H9 (cell line): ENCODE measurements at regions not wholly inside any gene's neighbourhood (a gene's known extent, or its start where the extent isn't known, plus 50 kb on each side); places are given as distances from the start of the nearest gene placed in this dataset.

Experiments
- DNase-seq: peaks from one replicate; pipeline ENCODE4 v3.0.0-alpha.2; 2017
- H2AFZ ChIP-seq: one replicate; pipeline ENCODE4 v1.6.1; 2013; ENCODE audit warnings: mild to moderate bottlenecking, low read length, control low read depth, moderate library complexity
- H2AK5ac ChIP-seq: 2 replicates; pipeline ENCODE4 v1.6.1; 2013; ENCODE audit warnings: low read length, control low read depth, mixed read lengths; ENCODE audit not compliant: insufficient read length
- H2BK120ac ChIP-seq: one replicate; pipeline ENCODE4 v1.6.1; 2013; ENCODE audit warnings: low read depth, mild to moderate bottlenecking, low read length, control low read depth, inconsistent platforms; ENCODE audit not compliant: poor library complexity, severe bottlenecking
- H2BK12ac ChIP-seq: 2 replicates; pipeline ENCODE4 v1.6.1; 2013; ENCODE audit warnings: low read length, control low read depth, mixed read lengths, low read depth; ENCODE audit not compliant: insufficient read length
- H2BK15ac ChIP-seq: 2 replicates; pipeline ENCODE4 v1.6.1; 2013; ENCODE audit warnings: low read depth, low read length, control low read depth
- H2BK20ac ChIP-seq: one replicate; pipeline ENCODE4 v1.6.1; 2013; ENCODE audit warnings: low read depth, mild to moderate bottlenecking, low read length, control low read depth, inconsistent platforms; ENCODE audit not compliant: poor library complexity, severe bottlenecking
- H2BK5ac ChIP-seq: 2 replicates; pipeline ENCODE4 v1.6.1; 2013; ENCODE audit warnings: low read length, control low read depth, mixed read lengths; ENCODE audit not compliant: insufficient read length
- H3K14ac ChIP-seq: 2 replicates; pipeline ENCODE4 v1.6.1; 2013; ENCODE audit warnings: low read length, control low read depth; ENCODE audit not compliant: insufficient read depth
- H3K18ac ChIP-seq: 2 replicates; pipeline ENCODE4 v1.6.1; 2013; ENCODE audit warnings: low read depth, mild to moderate bottlenecking, mixed read lengths, low read length, control low read depth; ENCODE audit not compliant: insufficient read length
- H3K23ac ChIP-seq: 2 replicates; pipeline ENCODE4 v1.6.1; 2013; ENCODE audit warnings: low read length, control low read depth, mixed read lengths, low read depth; ENCODE audit not compliant: insufficient read length
- H3K23me2 ChIP-seq: 2 replicates; pipeline ENCODE4 v1.6.1; 2013; ENCODE audit warnings: low read depth, mild to moderate bottlenecking, mixed read lengths, low read length, control low read depth; ENCODE audit not compliant: insufficient read length, poor library complexity, severe bottlenecking
- H3K27ac ChIP-seq: 2 replicates; pipeline ENCODE4 v1.5.1; 2013; ENCODE audit warnings: low read length, control low read depth, mixed read lengths, low read depth; ENCODE audit not compliant: insufficient read length
- H3K27me3 ChIP-seq: 2 replicates; pipeline ENCODE4 v1.6.1; 2013; ENCODE audit warnings: low read length, control low read depth, inconsistent platforms; ENCODE audit not compliant: insufficient read depth
- H3K4ac ChIP-seq: 2 replicates; pipeline ENCODE4 v1.6.1; 2013; ENCODE audit warnings: low read depth, mild to moderate bottlenecking, control low read depth, inconsistent platforms, low read length, moderate library complexity
- H3K4me1 ChIP-seq: 2 replicates; pipeline ENCODE4 v1.6.1; 2013; ENCODE audit warnings: low read length, control low read depth, inconsistent platforms; ENCODE audit not compliant: insufficient read depth
- H3K4me2 ChIP-seq: 2 replicates; pipeline ENCODE4 v1.6.1; 2013; ENCODE audit warnings: low read length, control low read depth, mixed read lengths; ENCODE audit not compliant: insufficient read length, insufficient read depth
- H3K56ac ChIP-seq: 2 replicates; pipeline ENCODE4 v1.6.1; 2013; ENCODE audit warnings: low read depth, mild to moderate bottlenecking, mixed read lengths, low read length, control low read depth; ENCODE audit not compliant: insufficient read length
- H3K79me1 ChIP-seq: 2 replicates; pipeline ENCODE4 v1.6.1; 2013; ENCODE audit warnings: low read depth, mild to moderate bottlenecking, moderate library complexity, low read length, control low read depth, inconsistent platforms; ENCODE audit not compliant: insufficient read depth, poor library complexity, severe bottlenecking
- H3K79me2 ChIP-seq: 2 replicates; pipeline ENCODE4 v1.6.1; 2013; ENCODE audit warnings: low read length, control low read depth, inconsistent platforms; ENCODE audit not compliant: insufficient read depth
- H3K9ac ChIP-seq: 2 replicates; pipeline ENCODE4 v1.6.1; 2013; ENCODE audit warnings: low read length, control low read depth, mixed read lengths; ENCODE audit not compliant: insufficient read length; ENCODE audit errors: extremely low read depth
- H3K9me3 ChIP-seq: one replicate; pipeline ENCODE4 v1.6.1; 2013; ENCODE audit warnings: low read depth, low read length, inconsistent platforms; ENCODE audit not compliant: control insufficient read depth
- H3T11ph ChIP-seq: one replicate; pipeline ENCODE4 v1.6.1; 2013; ENCODE audit warnings: mild to moderate bottlenecking, low read length, control low read depth, inconsistent platforms
- H4K20me1 ChIP-seq: one replicate; pipeline ENCODE4 v1.6.1; 2013; ENCODE audit not compliant: control insufficient read depth, insufficient read length, insufficient read depth
- H4K5ac ChIP-seq: 2 replicates; pipeline ENCODE4 v1.6.1; 2013; ENCODE audit warnings: low read depth, mild to moderate bottlenecking, mixed read lengths, low read length, control low read depth; ENCODE audit not compliant: insufficient read length
- H4K8ac ChIP-seq: replicated peaks from 2 replicates; pipeline ENCODE4 v1.6.1; 2013; ENCODE audit warnings: low read length, control low read depth, mixed read lengths, low read depth; ENCODE audit not compliant: insufficient read length
- H4K91ac ChIP-seq: 2 replicates; pipeline ENCODE4 v1.6.1; 2013; ENCODE audit warnings: low read depth, mild to moderate bottlenecking, moderate library complexity, mixed read lengths, low read length, control low read depth; ENCODE audit not compliant: insufficient read length
- H3K27ac Mint-ChIP-seq, 3 experiments: 2 replicates in 2 of 3; 3 replicates in 1 of 3; pipeline ENCODE4 v1.8.0; 2020 to 2021; ENCODE audit warnings: mixed read lengths in 3 of 3, mild to moderate bottlenecking in 1 of 3, moderate library complexity in 1 of 3
- H3K27me3 Mint-ChIP-seq: 2 replicates; pipeline ENCODE4 v1.8.0; 2021; ENCODE audit warnings: low read depth, mild to moderate bottlenecking, moderate library complexity, mixed read lengths
- H3K36me3 Mint-ChIP-seq, 3 experiments: 2 replicates in 2 of 3; 3 replicates in 1 of 3; pipeline ENCODE4 v1.8.0; 2020 to 2021; ENCODE audit warnings: low read depth in 3 of 3, mixed read lengths in 3 of 3; ENCODE audit not compliant: insufficient read depth in 1 of 3
- H3K4me1 Mint-ChIP-seq, 2 experiments: 2 replicates each; pipeline ENCODE4 v1.8.0; 2020; ENCODE audit warnings: mixed read lengths in 2 of 2
- H3K4me3 Mint-ChIP-seq, 2 experiments: 2 replicates in 1 of 2; 3 replicates in 1 of 2; pipeline ENCODE4 v1.8.0; 2020 to 2021; ENCODE audit warnings: mild to moderate bottlenecking in 2 of 2, mixed read lengths in 2 of 2, moderate library complexity in 1 of 2
- H3K9me3 Mint-ChIP-seq, 2 experiments: 2 replicates in 1 of 2; 3 replicates in 1 of 2; pipeline ENCODE4 v1.8.0; 2020; ENCODE audit warnings: mild to moderate bottlenecking in 2 of 2, mixed read lengths in 2 of 2, moderate library complexity in 1 of 2
- CTCF ChIP-seq: fragments of 200-600 bp; sonication (generic); conservative IDR thresholded peaks from 3 replicates; pipeline ENCODE4 v1.8.0; 2021; ENCODE audit warnings: antibody characterized with exemption, mild to moderate bottlenecking
- WGBS: extraction: QIAGEN DNeasy Blood & Tissue Kit; methylation state at CpG from one replicate; pipeline ENCODE4 v1.1.7; 2013; ENCODE audit warnings: missing lambda C conversion rate, low lambda C conversion rate, mixed read lengths; ENCODE audit not compliant: insufficient read length; ENCODE audit errors: extremely low coverage; 5-methylcytosine and 5-hydroxymethylcytosine counted together

DNA sequence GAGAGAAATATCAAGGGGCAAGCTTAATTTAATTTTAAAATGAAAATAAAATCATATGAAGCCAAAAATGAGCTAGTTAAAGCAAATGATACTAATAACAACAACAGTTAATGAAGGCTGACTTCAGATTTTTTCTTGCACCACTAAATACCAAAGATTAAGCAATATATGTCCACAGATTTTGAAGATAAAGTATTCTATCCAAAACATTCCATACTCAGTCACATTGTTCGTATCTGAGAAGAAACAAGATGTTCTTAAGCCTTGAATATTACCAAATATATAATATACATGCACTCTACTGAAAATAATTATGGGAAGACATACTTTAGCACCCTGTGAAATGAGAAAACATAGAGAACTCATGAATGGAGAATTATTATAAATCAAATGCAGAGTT, 593.3 kb upstream of the SYT4 start:
- DNase-seq = no peak
- Mint-ChIP-seq H3K36me3 (no peaks in the 10 kb centered on the region), H3K4me1 (no peaks in the 10 kb centered on the region), H3K4me3 (no peak overlapping the region), H3K27ac (no peak overlapping the region), H3K9me3 (peaks cover 2 to 6% of the 10 kb centered on the region in 2 experiments; a peak in 3 of 5 replicates), H3K27me3 (no peaks in the 10 kb centered on the region; the same call in 1 of the 2 replicates)
- Histone ChIP-seq H3K23me2 (no peaks in the 10 kb centered on the region), H3K79me2 (no peaks in the 10 kb centered on the region), H3K4me1 (no peaks in the 10 kb centered on the region), H2BK12ac (no peak overlapping the region), H3K4me2 (no peak overlapping the region), H3K79me1 (no peaks in the 10 kb centered on the region), H2BK5ac (no peak overlapping the region), H2AK5ac (no peak overlapping the region), H3K14ac (no peak overlapping the region), H3K56ac (no peak overlapping the region), H2BK120ac (no peak overlapping the region), H4K91ac (no peak overlapping the region), H3K23ac (no peak overlapping the region), H3T11ph (no peak overlapping the region), H3K27ac (no peak overlapping the region), H4K20me1 (no peaks in the 10 kb centered on the region), H2BK15ac (no peak overlapping the region), H3K9ac (no peak overlapping the region), H3K9me3 (no peaks in the 10 kb centered on the region), H2AFZ (no peak overlapping the region), H3K18ac (no peak overlapping the region), H2BK20ac (no peak overlapping the region), H4K5ac (no peak overlapping the region), H3K27me3 (no peaks in the 10 kb centered on the region), H3K4ac (no peak overlapping the region), H4K8ac (no peak overlapping the region)
- no peak for TF ChIP-seq CTCF
- no CpG with 5 or more reads among the region's 1 CpG for WGBS
